NCI-H1048 (cell line): ENCODE measurements at regions not wholly inside any gene's neighbourhood (a gene's known extent, or its start where the extent isn't known, plus 50 kb on each side); places are given as distances from the start of the nearest gene placed in this dataset.
"Not testable (repeated sequence)": the region's sequence is repeated elsewhere in the genome, so short reads cannot be mapped to it uniquely, and the experiment has no call there.

ENCODE experiments used
- DNase-seq: peaks from one replicate; lab custom pipeline; 2025; lab: John Stamatoyannopoulos, UW

DNA sequence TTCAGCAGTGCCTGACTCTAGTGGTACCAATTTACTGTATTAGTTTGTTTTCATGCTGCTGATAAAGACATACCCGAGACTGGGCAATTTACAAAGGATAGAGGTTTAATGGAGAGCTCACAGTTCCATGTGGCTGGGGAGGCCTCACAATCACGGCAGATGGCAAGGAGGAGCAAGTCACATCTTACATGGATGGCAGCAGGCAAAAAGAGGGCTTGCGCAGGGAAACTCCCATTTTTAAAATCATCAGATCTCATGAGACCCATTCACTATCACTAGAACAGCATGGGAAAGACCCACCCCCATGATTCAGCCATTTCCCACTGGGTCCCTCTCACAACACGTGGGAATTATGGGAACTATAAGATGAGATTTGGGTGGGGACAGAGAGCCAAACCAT, 243.7 kb upstream of the KLF3 start:
- not testable (repeated sequence) for DNase-seq

DNA sequence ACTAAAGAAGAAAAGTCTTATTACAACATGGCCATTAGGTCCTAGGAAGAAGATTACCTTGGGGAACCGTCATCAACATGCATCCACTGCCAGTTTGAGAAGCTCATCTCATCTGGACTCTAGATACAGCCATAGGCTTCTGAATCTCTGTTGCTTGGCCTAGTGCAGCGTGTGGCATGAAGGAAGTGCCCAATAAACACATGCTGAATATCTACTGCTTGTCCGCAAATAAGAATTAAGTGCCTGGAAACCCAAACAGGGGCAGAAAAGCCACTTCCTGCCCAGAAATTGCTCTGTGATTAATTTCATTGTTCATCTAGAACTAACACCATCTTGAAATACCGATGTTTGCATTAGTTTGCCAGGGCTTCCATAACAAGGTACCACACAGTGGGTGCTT, 241.1 kb upstream of the KLF3 start:
- no peak for DNase-seq

DNA sequence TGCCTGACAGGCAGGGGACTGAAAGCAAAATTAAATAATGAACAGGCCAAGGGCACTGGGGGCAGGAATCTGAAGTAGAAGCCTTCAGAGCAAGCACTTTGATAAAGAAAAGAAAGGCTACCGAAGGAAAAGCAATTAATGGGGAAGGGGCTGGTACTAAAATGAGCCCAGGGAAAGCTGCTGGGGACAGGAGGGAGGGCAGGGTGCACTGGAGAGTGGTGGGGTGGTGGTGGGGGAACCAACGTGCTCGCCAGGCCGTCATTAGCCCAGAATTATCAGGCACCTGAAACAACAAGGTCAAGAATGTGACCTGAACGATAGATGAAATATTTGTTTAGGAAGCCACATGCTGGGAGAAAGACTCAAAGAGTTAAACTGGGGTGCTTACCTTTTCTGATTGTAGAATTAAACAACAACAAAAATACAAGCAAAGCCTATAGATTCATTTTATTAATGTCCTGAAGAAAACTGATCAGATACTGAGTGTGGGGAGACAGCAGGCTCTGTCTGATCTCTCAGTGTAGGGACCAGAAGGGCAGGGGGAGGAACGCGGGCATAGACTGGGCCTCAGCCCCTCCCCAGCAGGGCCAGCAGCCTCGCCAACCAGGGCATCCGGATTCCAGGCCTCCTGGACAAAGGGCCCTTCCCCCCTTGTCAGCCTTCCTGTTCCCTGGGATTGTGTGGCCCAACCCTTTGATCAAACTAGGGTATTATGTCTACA, 239.7 kb upstream of the KLF3 start:
- no peak for DNase-seq

DNA sequence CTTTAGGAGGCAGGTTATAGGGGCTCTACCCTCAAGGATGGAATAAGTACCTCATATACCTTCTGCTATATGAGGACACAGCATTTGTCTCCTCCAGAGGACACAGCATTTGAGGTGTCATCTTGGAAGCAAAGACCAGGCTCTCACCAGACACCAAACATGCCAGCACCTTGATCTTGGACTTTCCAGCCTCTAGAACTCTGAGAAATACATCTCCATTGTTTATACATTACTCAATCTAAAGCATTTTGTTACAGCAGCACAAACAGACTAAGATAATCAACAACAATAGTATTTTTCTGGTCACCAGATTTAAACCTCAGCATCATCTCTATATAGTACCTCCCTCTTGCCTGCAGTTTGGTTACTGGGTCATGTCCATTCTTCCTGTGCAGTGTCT, 237.5 kb upstream of the KLF3 start:
- DNase-seq = no peak

DNA sequence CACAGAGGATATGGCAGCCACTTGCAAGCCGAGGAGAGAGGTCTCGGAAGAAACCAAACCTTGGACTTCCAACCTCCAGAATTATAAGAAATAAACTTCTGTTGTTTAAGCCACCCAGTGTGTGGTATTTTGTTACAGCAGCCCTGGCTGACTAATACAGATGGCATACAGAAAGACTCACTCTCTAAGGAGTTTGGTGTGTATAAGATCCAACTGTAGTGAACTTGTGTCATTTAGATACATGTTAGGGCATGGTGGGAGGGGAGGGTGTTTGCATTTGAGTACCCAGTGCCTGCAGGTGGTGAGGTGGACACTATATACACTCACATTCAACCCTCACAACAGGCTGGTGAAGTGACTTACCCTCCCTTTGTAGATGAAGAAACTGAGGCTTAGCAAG, 233.2 kb upstream of the KLF3 start:
- DNase-seq = no peak

DNA sequence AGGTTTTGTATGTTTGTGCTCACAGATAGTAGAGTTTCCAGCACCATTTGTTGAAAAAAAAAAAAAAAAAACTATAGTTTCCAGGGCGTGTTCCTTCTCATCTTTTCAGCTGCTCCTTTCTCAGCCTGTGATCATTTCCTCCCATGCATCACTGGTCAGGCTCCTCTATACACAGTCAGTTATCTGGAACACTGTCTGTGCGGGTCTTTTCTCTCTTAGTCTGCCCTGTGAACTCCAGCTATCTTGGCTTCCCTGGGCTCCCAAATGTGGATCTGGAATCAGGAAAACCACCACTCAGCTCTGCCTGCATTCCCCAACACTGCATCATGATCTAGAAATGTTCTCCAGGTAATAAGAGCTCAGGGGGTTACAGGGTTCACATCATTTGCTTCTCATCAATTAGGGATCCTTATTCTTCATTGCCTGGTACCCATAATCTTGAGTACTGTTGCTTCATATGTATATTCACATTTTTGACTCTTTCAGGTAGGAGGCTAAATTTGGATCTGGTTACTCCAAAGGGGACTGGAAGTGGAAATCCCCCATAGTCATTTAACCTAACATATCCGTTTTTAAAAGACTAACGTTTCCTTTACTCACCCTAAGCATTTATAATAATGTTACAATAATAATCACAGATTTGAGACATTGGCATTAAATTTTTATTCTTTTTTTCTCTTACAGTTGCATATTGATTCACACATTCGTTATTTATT, 221.8 kb upstream of the KLF3 start:
- no peak for DNase-seq

DNA sequence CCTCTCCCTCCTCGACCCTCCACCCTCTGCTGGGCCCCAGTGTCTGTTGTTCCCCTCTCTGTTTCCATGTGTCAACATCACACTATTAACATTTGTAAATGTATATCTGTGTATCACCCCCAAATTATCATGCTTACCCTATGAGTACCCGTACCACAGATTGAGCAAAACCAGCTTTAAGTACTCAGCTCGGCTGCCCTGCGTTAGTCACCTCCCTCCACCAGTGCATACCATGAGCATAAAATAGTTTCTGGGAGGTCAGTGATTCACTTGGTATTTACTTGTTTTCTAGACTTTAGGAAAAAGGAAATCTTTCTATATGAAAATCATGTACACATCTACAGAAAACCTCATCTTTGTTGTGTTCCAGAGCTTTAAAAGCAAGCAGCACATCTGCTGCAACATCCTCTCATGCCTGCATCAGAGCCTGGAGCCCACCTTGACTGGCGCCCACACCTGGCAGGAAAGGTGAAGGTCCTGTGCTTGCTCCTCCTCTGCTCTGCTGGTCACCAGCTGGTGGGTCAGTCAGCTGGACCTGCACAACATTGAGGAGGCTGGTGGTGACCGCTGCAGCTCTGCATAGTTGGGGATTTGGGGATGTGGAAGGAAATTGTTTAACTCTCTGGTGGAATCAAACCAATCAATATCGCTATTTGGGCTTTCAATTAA, 214.4 kb upstream of the KLF3 start:
- no peak for DNase-seq

DNA sequence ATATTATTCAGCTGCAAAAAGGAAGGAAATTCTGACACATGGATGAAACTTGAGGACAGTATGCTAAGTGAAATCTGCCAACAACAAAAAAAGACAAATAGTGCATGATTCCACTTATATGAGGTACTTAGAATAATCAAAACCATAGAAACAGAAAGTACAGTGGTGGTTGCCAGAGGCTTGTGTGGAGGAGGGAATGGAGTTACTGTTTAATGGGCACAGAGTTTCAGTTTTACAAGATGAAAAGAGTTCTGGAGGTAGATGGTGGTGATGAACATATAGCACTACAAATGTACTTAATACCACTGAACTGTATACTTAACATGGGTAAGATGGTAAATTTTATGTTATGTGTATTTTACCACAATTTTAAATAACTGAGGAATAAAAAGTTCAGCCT, 212.0 kb upstream of the KLF3 start:
- no peak for DNase-seq

DNA sequence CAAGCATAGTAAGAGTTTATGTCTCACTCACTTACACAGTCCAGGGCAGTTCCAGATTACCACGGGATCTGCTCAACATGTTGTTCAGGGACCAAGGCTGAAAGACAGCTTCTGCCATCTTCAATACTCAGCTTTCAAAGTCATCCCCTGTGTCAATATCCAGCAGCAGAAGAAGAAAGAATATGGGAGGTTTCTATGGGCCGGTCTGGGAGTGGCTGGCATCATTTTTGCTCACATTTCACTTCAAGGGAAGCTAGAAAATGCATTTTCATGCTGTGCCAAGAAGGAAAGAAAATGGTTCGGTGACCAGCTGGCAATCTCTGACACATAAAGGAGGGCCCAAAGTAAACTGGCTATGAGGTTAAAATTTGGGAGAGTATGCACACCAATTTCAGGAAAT, 211.5 kb upstream of the KLF3 start:
- no peak for DNase-seq

DNA sequence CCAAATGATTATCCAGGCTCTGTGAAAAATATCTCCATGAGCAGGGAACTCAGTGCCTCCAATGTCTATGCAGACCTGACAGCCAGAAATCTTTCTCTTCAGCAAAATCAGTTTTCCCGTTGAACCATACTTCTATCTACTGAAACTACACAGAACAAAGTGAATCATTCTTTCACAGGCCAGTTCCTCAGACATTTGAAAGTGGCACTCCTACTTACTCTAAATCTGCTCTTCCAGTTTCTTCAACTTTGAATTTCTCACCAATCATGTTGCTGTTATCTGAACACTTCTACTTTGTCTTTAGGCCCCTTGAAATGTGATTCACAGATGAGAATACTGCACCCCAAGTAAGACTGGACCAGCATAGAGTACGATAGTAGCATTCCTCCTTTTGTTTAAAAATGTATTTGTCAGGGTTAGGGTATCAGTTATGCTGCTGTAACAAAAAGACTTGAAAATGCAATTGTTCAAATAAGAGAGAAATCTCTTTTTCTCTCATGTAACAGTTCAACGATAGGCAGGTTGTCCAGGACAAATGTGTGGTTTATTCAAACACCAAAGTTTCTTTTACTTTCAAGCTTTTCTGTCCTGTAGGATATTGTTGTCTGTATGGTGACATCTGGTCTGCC, 210.6 kb upstream of the KLF3 start:
- no peak for DNase-seq

DNA sequence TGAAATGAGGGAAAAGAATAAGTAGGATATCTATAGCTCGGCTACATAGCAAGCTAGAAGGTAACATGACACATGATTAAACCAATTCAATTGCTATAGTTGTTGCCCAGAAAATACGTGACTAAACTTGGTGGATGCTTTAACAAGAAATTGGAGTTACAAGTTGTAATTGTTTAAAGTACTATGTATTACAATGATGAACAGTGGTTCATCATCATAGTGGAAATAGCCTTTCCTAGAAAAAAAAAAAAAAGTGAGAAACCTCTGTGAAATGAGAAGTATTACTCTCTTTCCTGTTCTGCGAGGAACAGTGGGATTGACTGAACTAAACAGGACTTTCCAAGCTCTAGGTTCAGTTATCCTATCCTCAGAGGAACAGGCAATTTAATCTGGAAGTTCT, 209.7 kb upstream of the KLF3 start:
- no peak for DNase-seq

DNA sequence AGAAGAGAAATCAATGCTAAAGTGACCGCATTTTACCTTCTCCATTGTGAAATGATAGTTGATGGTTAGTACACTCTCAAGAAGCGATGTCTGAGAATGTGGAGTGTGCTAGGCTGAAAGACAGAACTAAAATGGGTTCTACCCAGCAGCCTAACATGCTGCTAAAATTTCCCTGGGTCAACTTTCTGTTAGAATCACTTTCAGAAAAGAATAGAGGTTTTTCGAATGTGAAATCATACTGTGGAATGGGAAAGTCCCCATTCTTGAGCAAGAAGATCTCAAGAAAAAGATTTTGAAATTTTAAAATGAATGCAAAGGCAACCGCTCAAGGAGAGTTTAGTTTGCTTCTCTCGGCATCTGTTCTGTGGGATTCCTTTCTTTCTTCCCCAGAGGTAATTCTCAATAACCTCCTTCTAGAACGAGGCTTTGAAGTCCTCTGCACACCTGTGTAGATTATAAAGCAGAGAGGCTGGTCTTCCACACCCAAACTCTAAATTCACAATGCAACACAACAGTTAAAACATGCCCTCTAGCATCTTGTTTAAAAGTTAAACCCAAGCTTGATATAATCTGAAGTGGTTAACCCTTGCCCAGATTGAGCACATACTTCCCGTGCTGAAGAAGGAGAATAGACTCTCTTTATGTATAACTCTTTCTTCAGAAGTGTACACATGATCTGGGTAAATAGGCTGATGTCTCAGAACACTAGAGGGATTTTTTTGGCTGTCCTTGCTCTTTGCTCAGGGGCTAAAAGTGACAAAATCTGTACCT, 208.7 kb upstream of the KLF3 start:
- DNase-seq = no peak

DNA sequence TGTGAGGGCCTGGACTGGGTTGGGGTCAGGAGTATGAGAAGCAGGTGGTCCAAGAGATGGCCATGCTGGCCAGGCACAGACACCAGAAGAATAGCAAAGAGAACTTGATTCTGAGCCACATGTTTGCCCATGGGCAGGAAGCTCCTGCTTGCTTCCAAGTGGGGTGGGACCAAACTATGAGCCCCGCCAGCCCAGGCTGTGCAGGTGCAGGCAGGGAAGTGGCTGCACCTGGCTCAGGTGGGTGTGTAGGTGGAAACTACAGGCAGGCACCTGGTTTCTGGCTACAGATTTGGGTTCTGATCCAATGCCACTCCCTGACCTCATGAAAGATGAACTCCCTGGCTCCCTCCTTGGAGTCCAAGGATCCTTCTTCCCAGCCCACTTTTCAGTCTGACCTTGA, 207.9 kb upstream of the KLF3 start:
- DNase-seq = no peak

DNA sequence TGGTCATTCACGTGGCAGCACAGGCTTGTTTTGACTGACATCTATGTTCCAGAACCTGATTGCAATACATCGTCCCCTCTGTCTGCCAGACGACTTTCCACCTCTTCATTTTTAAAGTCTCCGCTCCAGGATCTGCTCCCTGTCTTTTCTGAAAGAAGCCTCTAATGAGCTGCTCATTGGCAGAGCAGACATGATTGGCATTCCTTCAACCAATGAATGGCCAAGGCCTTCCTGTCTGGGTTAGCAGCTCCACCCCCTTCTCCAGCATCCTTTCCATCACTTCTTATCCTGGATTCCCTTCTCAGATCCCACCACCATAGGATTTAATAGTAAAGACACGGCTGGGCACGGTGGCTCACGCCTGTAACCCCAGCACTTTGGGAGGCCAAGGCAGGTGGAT, 202.7 kb upstream of the KLF3 start:
- no peak for DNase-seq

DNA sequence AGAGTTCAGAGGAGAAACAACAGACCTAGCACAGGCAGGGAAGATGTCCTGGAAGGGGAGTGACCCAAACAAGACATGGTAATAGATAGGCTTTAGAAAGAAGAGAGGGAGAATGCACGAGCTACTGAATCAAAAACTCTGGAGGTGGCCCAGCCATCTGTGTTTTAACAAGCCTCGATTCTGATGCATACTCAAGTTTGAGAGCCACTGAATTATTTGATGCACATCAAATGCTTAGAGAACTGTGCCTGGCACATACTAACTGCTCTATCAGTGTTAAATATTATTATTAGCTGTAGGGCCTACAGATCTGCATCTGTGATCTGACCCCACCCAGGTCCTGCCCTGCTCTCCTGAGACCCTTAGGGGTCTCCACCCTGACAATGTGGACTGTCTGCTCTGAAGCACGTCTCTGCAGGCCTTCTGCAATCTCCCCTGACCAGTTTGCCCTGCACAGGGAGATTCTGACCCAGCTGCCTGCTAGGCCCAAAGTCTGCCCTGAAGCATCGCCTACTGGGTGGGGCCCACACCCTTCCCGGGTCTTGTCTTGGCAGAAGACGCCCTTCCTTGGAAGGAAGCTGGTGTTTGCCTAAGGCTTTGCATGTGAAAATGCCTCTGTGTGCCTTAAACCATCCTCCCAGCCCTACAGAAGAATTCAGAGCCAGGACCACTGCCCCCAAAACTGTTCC, 201.5 kb upstream of the KLF3 start:
- DNase-seq = no peak

DNA sequence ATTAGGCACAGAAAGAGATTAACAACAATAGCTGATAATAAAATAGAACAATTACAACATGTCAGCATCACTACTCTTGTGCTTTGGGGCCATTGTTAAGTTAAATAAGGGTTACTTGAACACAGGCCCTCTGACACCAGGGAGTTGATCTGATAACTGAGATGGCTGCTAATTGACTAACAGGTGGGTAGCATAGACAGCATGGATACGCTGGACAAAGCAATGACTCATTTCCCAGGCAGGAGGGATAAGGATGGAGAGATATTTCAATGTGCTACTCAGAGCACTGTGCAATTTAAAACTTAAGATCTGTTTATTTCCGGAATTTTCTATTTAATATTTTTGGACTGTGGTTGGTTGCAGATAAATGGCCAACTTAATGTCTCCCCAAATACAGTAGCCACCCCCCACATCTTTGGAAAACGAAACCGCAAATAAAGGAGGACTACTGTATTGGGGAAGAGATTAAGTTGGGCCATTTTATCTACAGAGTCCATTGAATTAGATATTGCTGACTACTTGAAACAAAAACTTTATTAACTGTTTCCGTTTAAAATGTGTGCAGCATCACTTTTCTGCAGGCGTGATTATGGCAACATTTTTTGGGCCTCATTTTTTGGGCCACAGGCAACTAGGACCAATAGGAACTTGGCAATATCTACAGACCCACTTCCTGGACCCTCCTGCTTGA, 200.6 kb upstream of the KLF3 start:
- DNase-seq = no peak

DNA sequence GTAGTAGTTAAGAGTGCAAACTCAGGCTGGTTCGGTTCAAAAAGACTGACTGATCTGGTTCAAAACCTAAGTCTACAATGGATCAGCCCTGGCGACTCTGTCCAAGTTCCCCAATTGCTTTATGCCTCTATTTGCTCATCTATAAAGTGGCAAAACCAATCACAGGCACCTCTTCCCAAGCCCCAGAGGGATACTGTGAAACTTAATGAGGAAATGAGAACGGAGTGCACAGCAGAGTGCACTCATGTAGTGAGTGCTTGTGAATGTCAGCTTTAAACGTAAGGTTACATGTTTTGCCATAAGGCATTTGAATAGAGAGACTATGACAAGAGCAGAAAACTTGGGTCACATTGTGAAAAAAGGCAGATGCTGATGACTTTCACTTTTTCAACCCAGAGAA, 199.7 kb upstream of the KLF3 start:
- no peak for DNase-seq

DNA sequence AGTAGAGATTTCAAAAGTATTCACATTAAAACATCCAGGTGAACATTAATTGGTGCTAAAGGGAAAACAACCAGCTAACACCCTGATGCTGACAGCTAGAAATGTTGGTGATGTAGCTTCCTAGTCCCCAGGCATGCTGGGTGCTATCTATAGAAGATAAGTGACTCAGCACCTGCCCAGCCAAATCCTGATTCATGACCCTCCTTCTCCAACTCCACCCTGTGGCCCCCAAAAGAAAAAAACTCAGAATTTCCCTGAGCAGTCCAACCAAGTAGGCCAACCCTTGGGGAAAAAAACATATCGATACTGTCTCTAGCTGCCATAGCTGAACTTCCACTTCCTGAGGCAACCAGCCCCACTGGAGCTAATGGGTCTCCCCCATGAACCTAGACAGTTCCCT, 197.6 kb upstream of the KLF3 start:
- no peak for DNase-seq

DNA sequence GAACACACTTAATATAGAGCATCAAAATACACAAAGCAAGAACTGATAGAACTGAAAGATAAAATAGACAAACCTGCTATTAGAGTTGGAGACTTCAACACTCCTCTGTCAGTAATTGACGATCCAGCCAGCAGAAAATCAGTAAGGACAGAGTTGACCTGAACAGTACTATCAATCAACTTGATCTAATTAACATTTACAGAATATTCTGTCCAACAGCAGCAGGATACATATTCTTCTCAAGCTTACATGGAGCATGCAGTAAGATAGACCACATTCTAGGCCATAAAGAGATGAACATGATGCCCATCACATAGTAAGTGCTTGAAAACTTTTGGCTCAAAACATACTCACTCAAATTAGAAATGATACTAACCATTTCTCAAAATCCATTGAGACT, 196.7 kb upstream of the KLF3 start:
- no peak for DNase-seq

DNA sequence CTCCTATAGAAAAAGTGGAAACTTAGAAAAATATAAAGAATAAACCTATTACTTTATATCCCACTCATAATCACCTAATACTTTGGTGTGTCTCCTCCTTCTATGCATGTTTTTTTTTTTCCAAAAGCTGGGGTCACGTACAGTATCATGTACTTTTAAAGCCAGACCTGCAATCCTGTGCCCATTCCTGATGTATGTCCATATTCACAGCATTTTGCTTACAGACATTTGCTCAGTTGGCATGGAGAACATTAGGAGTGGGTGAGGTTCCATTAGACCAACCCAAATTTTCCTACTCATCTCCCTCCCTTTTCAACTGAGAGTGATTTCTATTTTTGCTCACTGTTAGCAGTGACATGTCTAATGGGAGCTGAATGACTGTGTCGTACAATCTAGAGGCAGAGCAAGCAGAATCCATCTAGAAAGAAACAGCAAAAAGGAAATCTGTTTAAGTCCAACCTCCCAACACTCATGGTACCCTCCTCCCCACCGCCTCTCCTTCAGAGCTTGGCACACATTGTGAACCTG, 195.6 kb upstream of the KLF3 start:
- DNase-seq = no peak

DNA sequence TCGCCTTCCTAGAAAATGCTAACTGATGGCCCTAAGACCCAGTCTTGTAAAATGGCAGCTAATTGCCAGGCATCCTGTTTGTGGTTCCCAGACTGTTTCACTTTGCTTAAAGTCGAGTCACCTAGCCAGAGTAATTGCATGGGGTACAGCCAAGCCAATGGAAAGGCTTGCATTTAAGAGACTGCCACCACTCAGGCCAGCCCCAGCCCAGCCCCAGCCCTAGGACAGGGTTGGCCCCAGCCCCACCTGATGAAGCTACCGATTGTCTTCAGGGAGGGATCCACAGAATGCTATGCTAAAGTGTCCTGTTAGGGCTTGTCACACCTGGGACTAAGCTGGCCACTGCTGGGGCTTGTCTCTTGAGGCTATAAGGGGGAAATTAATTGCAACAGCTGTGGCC, 194.6 kb upstream of the KLF3 start:
- no peak for DNase-seq
